SW480 (cell line): ENCODE measurements at regions not wholly inside any gene's neighbourhood (a gene's known extent, or its start where the extent isn't known, plus 50 kb on each side); places are given as distances from the start of the nearest gene placed in this dataset.

Source experiments
- DNase-seq: peaks from one replicate; pipeline ENCODE4 v3.0.0-alpha.2; 2016; ENCODE audit warnings: low spot score

- DNase-seq: no peak
These were observed 334.8 kb downstream of the EPM2A start for GRCh38 chr6:145400508-145400907.

- no peak for DNase-seq
These were observed 330.2 kb downstream of the EPM2A start for GRCh38 chr6:145405006-145405551.

- DNase-seq: no peak
These were observed 328.5 kb downstream of the EPM2A start for GRCh38 chr6:145406783-145407182.

GRCh38 chr6:145415616-145416015 is 319.7 kb downstream of the EPM2A start:
- DNase-seq: no peak

GRCh38 chr6:145420599-145420998 is 314.7 kb downstream of the EPM2A start:
- no peak for DNase-seq

GRCh38 chr6:145423936-145424335 is 311.4 kb downstream of the EPM2A start:
- no peak for DNase-seq

- no peak for DNase-seq
These were observed 308.1 kb downstream of the EPM2A start for GRCh38 chr6:145427232-145427631.

GRCh38 chr6:145428706-145429105 is 306.6 kb downstream of the EPM2A start:
- no peak for DNase-seq

- DNase-seq: no peak
These were observed 293.2 kb downstream of the EPM2A start for GRCh38 chr6:145442110-145442509.

GRCh38 chr6:145445674-145446073 is 289.6 kb downstream of the EPM2A start:
- DNase-seq: no peak

- DNase-seq: no peak
These were observed 284.3 kb downstream of the EPM2A start for GRCh38 chr6:145451029-145451428.

- DNase-seq: no peak
These were observed 281.9 kb downstream of the EPM2A start for GRCh38 chr6:145453376-145453775.

- DNase-seq: no peak
These were observed 281.3 kb downstream of the EPM2A start for GRCh38 chr6:145454006-145454405.

GRCh38 chr6:145457556-145457955 is 277.8 kb downstream of the EPM2A start:
- no peak for DNase-seq

- DNase-seq: no peak
These were observed 266.8 kb downstream of the EPM2A start for GRCh38 chr6:145468534-145468933.

- DNase-seq: no peak
These were observed 266.3 kb downstream of the EPM2A start for GRCh38 chr6:145469021-145469420.

GRCh38 chr6:145475794-145476396 is 259.4 kb downstream of the EPM2A start:
- DNase-seq: no peak

GRCh38 chr6:145480024-145480423 is 255.3 kb downstream of the EPM2A start:
- DNase-seq: no peak

GRCh38 chr6:145483191-145483996 is 251.9 kb downstream of the EPM2A start:
- DNase-seq: peak; percentile 63

- no peak for DNase-seq
These were observed 250.0 kb downstream of the EPM2A start for GRCh38 chr6:145485288-145485687.

GRCh38 chr6:145486306-145486705 is 249.0 kb downstream of the EPM2A start:
- no peak for DNase-seq

- no peak for DNase-seq
These were observed 245.7 kb downstream of the EPM2A start for GRCh38 chr6:145489583-145489982.

- DNase-seq: no peak
These were observed 245.3 kb downstream of the EPM2A start for GRCh38 chr6:145490068-145490467.
